GM12878 (cell line): ENCODE measurements at regions not wholly inside any gene's neighbourhood (a gene's known extent, or its start where the extent isn't known, plus 50 kb on each side); places are given as distances from the start of the nearest gene placed in this dataset.

Experiments
- ATAC-seq: fragments of 200-7000 bp; cut with Tn5 transposase; 3 replicates; pipeline ENCODE4 v1.9.1; 2020; ENCODE audit warnings: mild to moderate bottlenecking, moderate library complexity
- BruUV-seq: library from RNA; stranded (reverse); fragments of 400-500 nt; replicated peaks from 2 replicates; lab custom pipeline; 2021; lab: Mats Ljungman, UMichigan
- CTCF ChIA-PET: fragments of 300-600 bp; sonication (Branson Sonifier 250); formaldehyde crosslinking; extraction: SDS; loops from one replicate; lab custom pipeline; 2021; ENCODE audit warnings: inconsistent platforms; lab: Yijun Ruan, JAX
- POLR2A ChIA-PET: fragments of 350-600 bp; formaldehyde crosslinking; extraction: SDS; loops from one replicate; lab custom pipeline; 2021; ENCODE audit warnings: inconsistent platforms; lab: Charles Lee
- RAD21 ChIA-PET: fragments of 300-600 bp; sonication (Branson Sonifier 250); formaldehyde crosslinking; loops from one replicate; lab custom pipeline; 2023; ENCODE audit warnings: antibody characterized with exemption; ENCODE audit not compliant: unreplicated experiment; lab: Charles Lee
- SMC1A ChIA-PET: fragments of 300-600 bp; sonication (Branson Sonifier 250); formaldehyde crosslinking; loops from one replicate; lab custom pipeline; 2023; ENCODE audit not compliant: unreplicated experiment, uncharacterized antibody; lab: Charles Lee
- DNase-seq: peaks from one replicate; pipeline ENCODE4 v3.0.0-alpha.2; 2011; ENCODE audit warnings: low read depth, low spot score
- FAIRE-seq: peaks from 3 replicates; lab custom pipeline; 2011; peaks lifted over from hg19 to GRCh38; lab: Jason Lieb, UNC
- H2AFZ ChIP-seq: 2 replicates; pipeline ENCODE4 v1.6.0; 2011; ENCODE audit warnings: low read depth, low read length, control low read depth; ENCODE audit not compliant: control insufficient read depth
- H3K27ac ChIP-seq: 2 replicates; pipeline ENCODE4 v1.5.1; 2011; ENCODE audit warnings: control low read depth; ENCODE audit not compliant: control insufficient read depth, insufficient read depth
- H3K27me3 ChIP-seq, 2 experiments: replicated peaks in 1 of 2; 2 replicates each; pipeline versions ENCODE4 v1.6.0 to v1.6.1; 2011; ENCODE audit warnings: low read length in 1 of 2; ENCODE audit not compliant: control insufficient read depth in 2 of 2, insufficient read depth in 2 of 2
- H3K36me3 ChIP-seq, 2 experiments: 2 replicates each; pipeline ENCODE4 v1.5.1; 2011; ENCODE audit warnings: low read length in 1 of 2; ENCODE audit not compliant: control insufficient read depth in 2 of 2, insufficient read depth in 2 of 2
- H3K4me1 ChIP-seq: 2 replicates; pipeline ENCODE4 v1.6.1; 2011; ENCODE audit warnings: mild to moderate bottlenecking, low read length, moderate library complexity, mixed read lengths; ENCODE audit not compliant: control insufficient read depth, insufficient read depth
- H3K4me2 ChIP-seq: 2 replicates; pipeline ENCODE4 v1.6.0; 2011; ENCODE audit warnings: control low read depth; ENCODE audit not compliant: control insufficient read depth, insufficient read depth
- H3K4me3 ChIP-seq: fragments of 200-600 bp; sonication (generic); 2 replicates; pipeline ENCODE4 v1.5.1; 2016
- H3K79me2 ChIP-seq: 2 replicates; pipeline ENCODE4 v1.6.0; 2011; ENCODE audit warnings: low read length; ENCODE audit not compliant: control insufficient read depth, insufficient read depth
- H3K9ac ChIP-seq: 2 replicates; pipeline ENCODE4 v1.8.0; 2011; ENCODE audit warnings: low read length, control low read depth, mixed read lengths; ENCODE audit not compliant: control insufficient read depth, insufficient read depth
- H3K9me3 ChIP-seq: replicated peaks from 3 replicates; pipeline ENCODE4 v1.5.1; 2011; ENCODE audit warnings: mild to moderate bottlenecking, low read length; ENCODE audit not compliant: control insufficient read depth, insufficient read depth
- H4K20me1 ChIP-seq: 2 replicates; pipeline ENCODE4 v1.6.0; 2011; ENCODE audit not compliant: control insufficient read depth, insufficient read depth
- ATF7 ChIP-seq: fragments of 450-650 bp; IDR thresholded peaks from 2 replicates; pipeline ENCODE4 v1.6.1; 2016; ENCODE audit warnings: low read depth, mild to moderate bottlenecking
- ZBED1 ChIP-seq: IDR thresholded peaks from 2 replicates; pipeline ENCODE4 v1.6.1; 2016; ENCODE audit warnings: borderline replicate concordance
- ZNF592 ChIP-seq: fragments of 450-650 bp; IDR thresholded peaks from 2 replicates; pipeline ENCODE4 v1.6.1; 2017; ENCODE audit warnings: mild to moderate bottlenecking, moderate library complexity
- WGBS: methylation state at CpG from one replicate; pipeline ENCODE4 v1.1.6; 2016; ENCODE audit warnings: low lambda C conversion rate; ENCODE audit not compliant: insufficient replicate concordance, insufficient coverage; ENCODE audit errors: missing lambda C conversion rate; 5-methylcytosine and 5-hydroxymethylcytosine counted together
- in situ Hi-C: fragments of 300-500 bp; cut with MboI; formaldehyde crosslinking; loops from 9 replicates; pipeline ENCODE4 v1.14.3; 2018; ENCODE audit warnings: mixed read lengths
- intact Hi-C: fragments of 100-400 bp; cut with micrococcal nuclease; formaldehyde crosslinking; loops from one replicate; pipeline ENCODE4 v1.14.2; 2022; ENCODE audit not compliant: unreplicated experiment

- ATAC-seq, result no peak
- in situ Hi-C loops (no loop called here), intact Hi-C loops (no loop called here)
- Histone ChIP-seq H3K9ac (no peak overlapping the region), H3K27ac (no peak overlapping the region), H3K4me3 (no peak overlapping the region), H3K4me1 (no peaks in the 10 kb centered on the region), H3K79me2 (no peaks in the 10 kb centered on the region), H4K20me1 (no peaks in the 10 kb centered on the region), H2AFZ (no peak overlapping the region), H3K27me3 (no peaks in the 10 kb centered on the region), H3K9me3 (no peaks in the 10 kb centered on the region), H3K36me3 (no peaks in the 10 kb centered on the region), H3K4me2 (no peak overlapping the region)
- ChIA-PET CTCF (no interaction called here), SMC1A (no interaction called here), RAD21 (no interaction called here), POLR2A (no interaction called here)
- no peak for DNase-seq
- no TSS peak for BruUV-seq
- WGBS, result 20% methylated on average over 11 of the region's 11 CpGs
- TF ChIP-seq ZNF592, result no peak
- no peak for TF ChIP-seq ZBED1
- no peak for TF ChIP-seq ATF7
- FAIRE-seq, result no peak
These were observed 162.9 kb upstream of the AGAP1 start for GRCh38 chr2:235330775-235331451.
